ENCODE measurements at regions not wholly inside any gene's neighbourhood (a gene's known extent, or its start where the extent isn't known, plus 50 kb on each side); places are given as distances from the start of the nearest gene placed in this dataset.

DNA sequence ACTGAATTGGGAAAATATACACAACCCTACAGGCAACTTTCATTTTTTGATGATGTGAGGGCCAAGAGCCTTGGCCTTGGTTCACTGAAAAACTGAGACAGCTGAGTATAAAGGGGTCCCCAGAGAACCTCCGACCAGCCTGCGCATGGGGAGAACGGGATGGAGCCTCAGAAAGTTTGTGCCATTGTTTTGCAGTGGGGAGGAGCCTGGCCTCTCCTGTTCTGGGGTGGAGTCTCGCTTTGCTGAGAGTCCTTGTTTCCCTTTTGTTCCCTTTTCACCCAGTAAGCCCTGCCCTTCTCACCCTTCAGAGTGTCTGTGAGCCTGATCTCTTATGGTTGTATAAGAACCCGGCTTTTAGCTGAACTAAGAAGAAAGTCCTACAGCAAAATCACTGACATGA lies 193.2 kb upstream of the AKR1E2 start:
- Mint-ChIP-seq H3K4me3 (no peak overlapping the region), H3K36me3 (ENCODE audit: low read depth) (peaks cover 3% of the 10 kb centered on the region), H3K27ac (no peak overlapping the region)

DNA sequence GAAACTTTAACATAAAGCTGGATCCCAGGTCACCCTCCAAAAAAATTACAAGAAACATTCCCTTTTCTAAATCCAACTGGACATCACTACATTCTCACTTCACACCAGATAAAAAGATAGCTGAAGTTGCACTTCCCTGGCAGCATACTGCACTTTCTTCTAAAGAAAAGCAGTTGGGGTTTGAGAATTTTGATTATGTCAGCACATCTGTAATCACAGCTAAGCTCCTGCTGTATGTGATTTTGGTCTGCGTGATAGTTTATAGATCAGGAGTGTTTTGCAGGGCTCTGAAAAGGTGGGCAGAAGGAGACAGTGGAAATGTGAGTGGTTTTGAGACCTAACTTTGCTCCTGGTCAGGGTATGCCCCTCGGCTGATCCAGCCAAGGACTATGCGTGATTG lies 199.1 kb upstream of the AKR1E2 start:
- Mint-ChIP-seq H3K36me3 (ENCODE audit: low read depth) (peaks cover 15% of the 10 kb centered on the region), H3K4me1 (ENCODE audit: low read depth) (peaks cover 32% of the 10 kb centered on the region), H3K27ac (no peak overlapping the region), H3K9me3 (peaks cover 16% of the 10 kb centered on the region), H3K4me3 (no peak overlapping the region), H3K27me3 (ENCODE audit: insufficient read depth) (peaks cover 2% of the 10 kb centered on the region; the same call in 1 of the 2 replicates)
- DNase-seq = no peak
- TF ChIP-seq, protein P1, sequence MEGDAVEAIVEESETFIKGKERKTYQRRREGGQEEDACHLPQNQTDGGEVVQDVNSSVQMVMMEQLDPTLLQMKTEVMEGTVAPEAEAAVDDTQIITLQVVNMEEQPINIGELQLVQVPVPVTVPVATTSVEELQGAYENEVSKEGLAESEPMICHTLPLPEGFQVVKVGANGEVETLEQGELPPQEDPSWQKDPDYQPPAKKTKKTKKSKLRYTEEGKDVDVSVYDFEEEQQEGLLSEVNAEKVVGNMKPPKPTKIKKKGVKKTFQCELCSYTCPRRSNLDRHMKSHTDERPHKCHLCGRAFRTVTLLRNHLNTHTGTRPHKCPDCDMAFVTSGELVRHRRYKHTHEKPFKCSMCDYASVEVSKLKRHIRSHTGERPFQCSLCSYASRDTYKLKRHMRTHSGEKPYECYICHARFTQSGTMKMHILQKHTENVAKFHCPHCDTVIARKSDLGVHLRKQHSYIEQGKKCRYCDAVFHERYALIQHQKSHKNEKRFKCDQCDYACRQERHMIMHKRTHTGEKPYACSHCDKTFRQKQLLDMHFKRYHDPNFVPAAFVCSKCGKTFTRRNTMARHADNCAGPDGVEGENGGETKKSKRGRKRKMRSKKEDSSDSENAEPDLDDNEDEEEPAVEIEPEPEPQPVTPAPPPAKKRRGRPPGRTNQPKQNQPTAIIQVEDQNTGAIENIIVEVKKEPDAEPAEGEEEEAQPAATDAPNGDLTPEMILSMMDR (IDR thresholded peaks at IDR 0.05) = no peak

More for the DNA sequence above, 193.2 kb upstream of the AKR1E2 start:
- TF ChIP-seq, protein P1 (IDR thresholded peaks at IDR 0.05) = no peak
- Mint-ChIP-seq H3K9me3 (peaks cover 6% of the 10 kb centered on the region), H3K27me3 (ENCODE audit: insufficient read depth) (peaks cover 2% of the 10 kb centered on the region; the same call in 1 of the 2 replicates), H3K4me1 (ENCODE audit: low read depth) (no peaks in the 10 kb centered on the region)
- no peak for DNase-seq

DNA sequence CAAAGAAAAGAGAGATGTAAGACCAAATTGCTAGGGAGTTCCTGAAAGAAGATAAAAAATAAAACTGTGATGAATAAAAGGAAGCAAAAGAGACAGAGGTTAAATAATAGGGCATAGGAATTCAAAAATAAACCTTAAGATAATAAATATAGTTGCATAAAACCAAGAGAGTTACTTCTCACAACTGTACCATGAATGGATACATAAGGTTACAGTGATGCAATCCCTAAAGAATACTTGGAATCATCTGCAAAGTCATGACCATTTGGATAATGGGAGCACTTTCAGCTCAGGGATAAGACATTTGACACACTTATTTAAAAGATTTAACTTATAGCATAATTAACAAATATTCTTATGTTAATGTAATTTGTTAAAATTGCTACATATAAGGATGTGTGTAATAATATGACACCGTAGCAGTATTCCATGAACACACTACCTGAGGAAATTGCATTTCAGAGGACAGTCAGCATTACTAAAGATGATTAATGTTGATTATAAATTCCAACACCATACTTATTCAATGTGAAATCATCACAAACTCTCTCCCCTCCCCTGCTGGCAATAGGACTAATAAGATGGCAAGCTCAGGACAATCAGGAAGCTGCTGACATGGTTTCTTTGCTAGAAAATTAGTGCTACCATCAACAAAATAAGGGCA lies 202.1 kb upstream of the AKR1E2 start:
- TF ChIP-seq, protein P1 (IDR thresholded peaks at IDR 0.05) = no peak
- Mint-ChIP-seq H3K4me3 (no peak overlapping the region), H3K27ac (no peak overlapping the region; the same call in 1 of the 2 replicates), H3K9me3 (peaks cover 16% of the 10 kb centered on the region), H3K36me3 (ENCODE audit: low read depth) (peaks cover 15% of the 10 kb centered on the region), H3K4me1 (ENCODE audit: low read depth) (peaks cover 32% of the 10 kb centered on the region), H3K27me3 (ENCODE audit: insufficient read depth) (no peaks in the 10 kb centered on the region; the same call in 1 of the 2 replicates)
- no peak for DNase-seq

DNA sequence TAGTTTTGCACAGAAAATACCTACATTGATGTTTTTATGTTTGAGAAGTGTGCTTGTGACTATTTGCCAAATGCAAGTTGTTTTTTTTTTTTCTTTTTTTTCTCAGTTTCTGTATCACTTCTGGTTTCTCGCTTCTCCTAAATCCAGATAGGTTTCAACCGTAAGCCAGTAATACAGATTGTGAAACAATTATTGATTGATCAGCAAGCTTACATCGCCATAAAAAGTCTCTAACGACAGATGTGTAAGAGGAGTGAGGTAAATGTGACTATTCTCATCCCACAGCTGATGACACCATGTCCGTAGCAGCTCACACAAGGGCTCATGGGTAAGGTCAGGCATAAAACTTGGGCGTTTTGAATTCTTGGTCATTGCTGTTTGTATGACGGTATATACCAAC lies 202.8 kb upstream of the AKR1E2 start:
- H3K27ac Mint-ChIP-seq = no peak overlapping the region
- DNase-seq = no peak
- TF ChIP-seq, protein P1 (IDR thresholded peaks at IDR 0.05) = no peak
- H3K9me3 Mint-ChIP-seq = peaks cover 13% of the 10 kb centered on the region
- H3K27me3 Mint-ChIP-seq (ENCODE audit: insufficient read depth) = no peaks in the 10 kb centered on the region; the same call in 1 of the 2 replicates
- no peak overlapping the region for H3K4me3 Mint-ChIP-seq
- H3K4me1 Mint-ChIP-seq (ENCODE audit: low read depth) = peaks cover 32% of the 10 kb centered on the region
- peaks cover 15% of the 10 kb centered on the region for H3K36me3 Mint-ChIP-seq (ENCODE audit: low read depth)

- no peak overlapping the region for H3K4me3 Mint-ChIP-seq
- H3K27ac Mint-ChIP-seq = no peak overlapping the region
- H3K9me3 Mint-ChIP-seq = peaks cover 7% of the 10 kb centered on the region
- TF ChIP-seq, protein P1 (IDR thresholded peaks at IDR 0.05) = no peak
- no peaks in the 10 kb centered on the region; the same call in 1 of the 2 replicates for H3K27me3 Mint-ChIP-seq (ENCODE audit: insufficient read depth)
- peaks cover 9% of the 10 kb centered on the region for H3K36me3 Mint-ChIP-seq (ENCODE audit: low read depth)
- no peak for DNase-seq
- peaks cover 32% of the 10 kb centered on the region for H3K4me1 Mint-ChIP-seq (ENCODE audit: low read depth)
Observed at GRCh38 chr10:4622384-4622783, 203.6 kb upstream of the AKR1E2 start.

All from HFFc6 (cell line).